ENCODE measurements at regions not wholly inside any gene's neighbourhood (a gene's known extent, or its start where the extent isn't known, plus 50 kb on each side); places are given as distances from the start of the nearest gene placed in this dataset.

DNA sequence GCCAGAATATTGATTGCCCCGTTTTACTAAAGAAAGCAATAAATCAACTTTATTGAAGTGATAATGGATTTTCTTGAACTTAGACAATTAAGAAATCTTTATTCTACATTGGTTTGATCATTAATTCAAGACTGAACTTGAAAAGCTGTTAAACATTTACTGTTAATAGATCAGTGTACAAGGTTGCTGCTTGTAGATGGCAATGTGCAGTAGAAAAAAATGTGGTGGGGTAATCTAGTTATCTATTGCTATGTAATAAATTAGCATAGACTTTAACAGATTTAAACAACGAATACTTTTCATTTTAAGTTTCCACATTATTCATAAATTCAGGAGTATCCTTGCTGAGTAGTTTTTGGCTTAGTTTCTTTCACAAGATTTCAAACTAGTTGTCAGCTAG lies 612.5 kb downstream of the ACTRT1 start:
- no peak overlapping the region for H2BK120ac ChIP-seq (ENCODE audit: low read depth, low read length, poor library complexity, severe bottlenecking)
- H2BK20ac ChIP-seq (ENCODE audit: low read depth, low read length, poor library complexity, severe bottlenecking): no peak overlapping the region
- H2BK12ac ChIP-seq (ENCODE audit: insufficient read length, low read depth, low read length): no peak overlapping the region
- H3K14ac ChIP-seq (ENCODE audit: insufficient read depth, low read length): no peak overlapping the region
- Mint-ChIP-seq H3K36me3 (ENCODE audit: insufficient read depth in 1 of 3, low read depth in 3 of 3) (no peaks in the 10 kb centered on the region), H3K9me3 (peaks cover 3 to 13% of the 10 kb centered on the region in 2 experiments; a peak in 3 of 5 replicates), H3K27me3 (ENCODE audit: low read depth) (no peaks in the 10 kb centered on the region), H3K4me3 (no peak overlapping the region), H3K27ac (no peak overlapping the region), H3K4me1 (no peaks in the 10 kb centered on the region)
- H3K23me2 ChIP-seq (ENCODE audit: insufficient read length, low read depth, low read length, poor library complexity, severe bottlenecking): no peaks in the 10 kb centered on the region
- H3K4me1 ChIP-seq (ENCODE audit: insufficient read depth, low read length): no peaks in the 10 kb centered on the region
- no peak overlapping the region for H4K91ac ChIP-seq (ENCODE audit: insufficient read length, low read depth, low read length)
- no CpG with 5 or more reads among the region's 2 CpGs for WGBS (ENCODE audit: extremely low coverage, insufficient read length, low lambda C conversion rate)
- H2BK15ac ChIP-seq (ENCODE audit: low read depth, low read length): no peak overlapping the region
- no peak overlapping the region for H4K8ac ChIP-seq (replicated peaks; ENCODE audit: insufficient read length, low read depth, low read length)
- H3K4me2 ChIP-seq (ENCODE audit: insufficient read depth, insufficient read length, low read length): no peak overlapping the region
- no peak overlapping the region for H3K27ac ChIP-seq (ENCODE audit: insufficient read length, low read depth, low read length)
- TF ChIP-seq, protein P1, sequence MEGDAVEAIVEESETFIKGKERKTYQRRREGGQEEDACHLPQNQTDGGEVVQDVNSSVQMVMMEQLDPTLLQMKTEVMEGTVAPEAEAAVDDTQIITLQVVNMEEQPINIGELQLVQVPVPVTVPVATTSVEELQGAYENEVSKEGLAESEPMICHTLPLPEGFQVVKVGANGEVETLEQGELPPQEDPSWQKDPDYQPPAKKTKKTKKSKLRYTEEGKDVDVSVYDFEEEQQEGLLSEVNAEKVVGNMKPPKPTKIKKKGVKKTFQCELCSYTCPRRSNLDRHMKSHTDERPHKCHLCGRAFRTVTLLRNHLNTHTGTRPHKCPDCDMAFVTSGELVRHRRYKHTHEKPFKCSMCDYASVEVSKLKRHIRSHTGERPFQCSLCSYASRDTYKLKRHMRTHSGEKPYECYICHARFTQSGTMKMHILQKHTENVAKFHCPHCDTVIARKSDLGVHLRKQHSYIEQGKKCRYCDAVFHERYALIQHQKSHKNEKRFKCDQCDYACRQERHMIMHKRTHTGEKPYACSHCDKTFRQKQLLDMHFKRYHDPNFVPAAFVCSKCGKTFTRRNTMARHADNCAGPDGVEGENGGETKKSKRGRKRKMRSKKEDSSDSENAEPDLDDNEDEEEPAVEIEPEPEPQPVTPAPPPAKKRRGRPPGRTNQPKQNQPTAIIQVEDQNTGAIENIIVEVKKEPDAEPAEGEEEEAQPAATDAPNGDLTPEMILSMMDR (conservative IDR thresholded peaks at IDR 0.05): no peak
- no peaks in the 10 kb centered on the region for H3K79me2 ChIP-seq (ENCODE audit: insufficient read depth, low read length)
- H3K79me1 ChIP-seq (ENCODE audit: insufficient read depth, low read depth, low read length, poor library complexity, severe bottlenecking): no peaks in the 10 kb centered on the region
- H3K18ac ChIP-seq (ENCODE audit: insufficient read length, low read depth, low read length): no peak overlapping the region
- H3K23ac ChIP-seq (ENCODE audit: insufficient read length, low read depth, low read length): no peak overlapping the region
- no peak overlapping the region for H2AK5ac ChIP-seq (ENCODE audit: insufficient read length, low read length)
- H3K27me3 ChIP-seq (ENCODE audit: insufficient read depth, low read length): no peaks in the 10 kb centered on the region
- H4K5ac ChIP-seq (ENCODE audit: insufficient read length, low read depth, low read length): no peak overlapping the region
- H2BK5ac ChIP-seq (ENCODE audit: insufficient read length, low read length): no peak overlapping the region
- no peak for DNase-seq
- no peak overlapping the region for H3K56ac ChIP-seq (ENCODE audit: insufficient read length, low read depth, low read length)
- no peak overlapping the region for H3K4ac ChIP-seq (ENCODE audit: low read depth, low read length)
- no peaks in the 10 kb centered on the region for H3K9me3 ChIP-seq (ENCODE audit: control insufficient read depth, low read depth, low read length)
- H2AFZ ChIP-seq (ENCODE audit: low read length): no peak overlapping the region
- H3K9ac ChIP-seq (ENCODE audit: extremely low read depth, insufficient read length, low read length): no peak overlapping the region
- H3T11ph ChIP-seq (ENCODE audit: low read length): no peak overlapping the region
- no peaks in the 10 kb centered on the region for H4K20me1 ChIP-seq (ENCODE audit: control insufficient read depth, insufficient read depth, insufficient read length)
